MV-4-11 (cell line): ENCODE measurements at regions not wholly inside any gene's neighbourhood (a gene's known extent, or its start where the extent isn't known, plus 50 kb on each side); places are given as distances from the start of the nearest gene placed in this dataset.
"Not testable (repeated sequence)": the region's sequence is repeated elsewhere in the genome, so short reads cannot be mapped to it uniquely, and the experiment has no call there.

Experiments
- DNase-seq: peaks from one replicate; lab custom pipeline; 2025; lab: John Stamatoyannopoulos, UW

DNA sequence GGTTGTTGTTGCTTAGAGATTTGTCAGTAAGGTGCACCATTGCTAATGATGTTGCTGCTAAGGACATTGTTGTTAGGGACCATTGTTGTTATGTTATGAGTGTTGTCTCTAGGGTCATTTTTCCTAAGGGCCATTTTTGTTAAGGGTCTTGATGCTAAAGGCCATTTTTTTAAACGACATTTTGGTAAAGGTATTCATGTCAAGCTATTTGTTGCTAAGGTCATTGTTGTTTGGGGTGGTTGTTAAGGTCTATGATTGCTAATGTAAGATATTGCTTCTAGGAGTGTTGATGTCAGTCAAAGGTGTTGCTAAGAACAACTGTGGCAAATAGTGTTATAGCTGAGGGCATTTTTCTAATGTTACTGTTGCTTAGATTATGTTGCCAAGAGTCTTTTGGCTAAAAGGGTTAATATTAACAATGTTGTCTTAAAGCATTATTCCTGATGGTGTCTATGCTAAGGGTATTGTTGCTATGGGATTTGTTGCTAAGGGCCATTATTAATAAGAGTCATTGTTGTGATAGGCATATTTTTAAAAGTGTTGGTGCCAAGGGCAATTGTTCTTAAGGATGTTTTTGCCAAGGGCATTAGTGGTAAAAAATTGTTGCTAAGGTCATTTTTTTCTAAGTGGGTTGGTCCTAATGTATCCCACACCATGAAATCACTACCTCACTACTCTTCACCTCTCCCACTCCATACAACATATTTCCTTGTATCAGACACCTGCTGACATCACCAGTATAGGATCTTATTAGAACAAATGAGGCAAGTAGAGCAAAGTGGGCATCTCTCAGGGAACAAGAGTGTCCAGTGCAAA, 56.2 kb downstream of the SPATA31A6 start:
- DNase-seq = not testable (repeated sequence)

DNA sequence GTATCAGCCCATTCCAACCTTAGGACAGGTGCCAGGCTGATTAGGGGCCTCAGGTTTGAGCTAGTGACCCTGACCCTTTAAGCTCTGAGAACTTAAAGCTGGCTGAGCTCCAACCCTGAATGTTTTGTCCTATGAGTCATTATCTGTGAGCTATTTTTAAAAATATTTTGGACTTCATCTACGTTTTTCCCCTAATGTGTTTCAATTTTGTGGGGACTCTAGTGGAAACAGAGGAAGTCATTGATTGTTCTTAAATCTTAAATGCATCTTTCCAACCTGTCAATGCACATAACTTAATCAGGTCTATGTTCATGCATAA, 56.8 kb downstream of the SPATA31A6 start:
- not testable (repeated sequence) for DNase-seq

GRCh38 chr9:42243211-42243610, 59.8 kb downstream of the SPATA31A6 start:
- DNase-seq = not testable (repeated sequence)

- DNase-seq = not testable (repeated sequence)
These were observed 60.4 kb downstream of the SPATA31A6 start for GRCh38 chr9:42243822-42244221.

- not testable (repeated sequence) for DNase-seq
These were observed 85.3 kb downstream of the SPATA31A6 start for GRCh38 chr9:42268729-42269128.

- not testable (repeated sequence) for DNase-seq
These were observed 85.7 kb downstream of the SPATA31A6 start for GRCh38 chr9:42269171-42269570.

DNA sequence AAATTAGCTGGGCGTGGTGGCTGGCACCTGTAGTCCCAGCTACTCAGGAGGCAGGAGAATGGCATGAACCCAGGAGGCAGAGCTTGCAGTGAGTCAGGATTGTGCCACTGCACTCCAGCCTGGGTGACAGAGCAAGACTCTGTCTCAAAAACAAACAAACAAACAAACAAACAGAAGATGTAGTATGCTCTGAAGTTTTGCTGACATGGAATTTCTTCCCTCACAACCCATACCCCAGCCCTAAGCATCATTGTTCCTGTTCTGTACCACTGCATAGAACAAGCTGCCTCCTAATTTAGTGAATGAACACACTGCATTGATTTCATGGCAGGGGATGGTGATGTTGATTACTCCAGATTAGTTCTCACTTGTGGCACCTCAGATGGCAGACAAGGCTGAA, 89.7 kb downstream of the SPATA31A6 start:
- not testable (repeated sequence) for DNase-seq

GRCh38 chr9:42275141-42275540, 91.7 kb downstream of the SPATA31A6 start:
- DNase-seq = no peak

DNA sequence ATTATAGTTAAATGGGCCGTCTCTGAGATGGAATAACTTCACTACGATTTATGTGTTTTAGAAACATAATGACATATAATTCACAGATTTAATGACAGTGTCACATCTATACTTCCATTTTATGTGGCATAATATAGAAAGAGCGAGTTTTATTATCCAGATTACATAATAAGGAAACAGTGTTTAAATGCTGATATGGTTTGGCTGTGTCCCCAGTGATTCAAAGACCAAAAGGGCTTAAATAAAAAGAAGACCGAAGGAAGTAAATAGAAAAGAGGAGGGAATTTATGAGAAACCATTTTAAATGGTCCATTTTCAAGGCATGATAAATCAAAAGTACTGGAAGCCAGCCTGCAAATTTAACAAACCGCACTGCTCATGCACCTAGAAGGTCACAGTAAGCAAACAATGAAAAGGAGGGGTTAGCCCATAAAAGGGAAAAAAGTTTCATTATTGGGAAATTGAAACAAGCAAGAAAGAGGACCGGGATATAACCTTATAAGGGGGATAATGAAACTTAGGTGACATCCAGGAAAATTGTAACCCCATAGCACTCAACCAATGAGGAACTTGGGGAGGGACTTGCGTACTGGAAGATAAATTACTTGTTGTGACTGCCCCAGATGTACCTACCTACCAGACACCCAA, 99.2 kb downstream of the SPATA31A6 start:
- DNase-seq = not testable (repeated sequence)

- DNase-seq = not testable (repeated sequence)
These were observed 99.7 kb downstream of the SPATA31A6 start for GRCh38 chr9:42283179-42283543.

DNA sequence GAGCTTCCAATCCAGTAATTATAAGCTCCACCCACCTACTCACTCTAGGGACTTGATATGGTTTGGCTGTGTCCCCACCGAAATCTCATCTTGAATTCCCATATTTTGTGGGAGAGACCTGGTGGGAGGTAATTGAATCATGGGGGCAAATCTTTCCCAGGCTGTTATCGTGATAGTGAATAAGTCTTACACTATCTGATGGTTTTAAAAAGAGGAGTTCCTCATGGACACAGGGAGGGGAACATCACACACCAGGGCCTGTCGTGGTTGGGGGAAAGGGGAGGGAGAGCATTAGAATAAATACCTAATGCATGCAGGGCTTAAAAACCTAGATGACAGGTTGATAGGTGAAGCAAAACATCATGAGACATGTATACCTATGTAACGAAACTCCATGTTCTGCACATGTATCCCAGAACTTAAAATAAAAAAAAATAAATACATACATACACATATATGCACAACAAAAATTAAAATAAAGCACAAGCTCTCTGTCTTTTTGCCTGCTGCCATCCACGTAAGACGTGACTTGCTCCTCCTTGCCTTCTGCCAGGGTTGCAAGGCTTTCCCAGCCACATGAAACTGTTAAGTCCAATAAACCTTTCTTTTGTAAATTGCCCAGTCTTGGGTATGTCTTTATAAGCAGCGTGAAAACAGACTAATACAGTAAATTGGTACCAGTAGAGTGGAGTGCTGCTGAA, 102.8 kb downstream of the SPATA31A6 start:
- not testable (repeated sequence) for DNase-seq

GRCh38 chr9:42288002-42288864, 104.8 kb downstream of the SPATA31A6 start:
- DNase-seq = not testable (repeated sequence)

DNA sequence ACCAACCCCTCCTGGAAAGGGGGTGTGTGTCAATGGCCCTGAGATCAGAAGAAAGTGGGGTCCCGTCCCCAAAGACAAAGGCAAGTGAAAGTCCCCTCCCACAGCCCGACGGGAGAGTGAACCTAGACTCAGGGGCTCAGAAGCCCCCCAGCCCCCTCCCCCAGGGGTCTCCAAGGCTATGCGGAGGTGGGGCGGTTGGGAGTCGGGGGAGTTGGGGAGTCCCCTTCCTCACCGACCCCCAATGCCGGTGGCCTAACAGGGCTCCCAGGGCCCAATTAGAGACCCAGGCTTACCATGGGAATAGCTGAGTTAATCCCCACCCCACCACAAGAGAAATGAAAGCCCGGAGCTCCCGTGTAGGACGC, 105.4 kb downstream of the SPATA31A6 start:
- not testable (repeated sequence) for DNase-seq

- not testable (repeated sequence) for DNase-seq
These were observed 116.7 kb downstream of the SPATA31A6 start for GRCh38 chr9:42300124-42300523.

GRCh38 chr9:42306625-42307024, 123.2 kb downstream of the SPATA31A6 start:
- DNase-seq = not testable (repeated sequence)

GRCh38 chr9:42307449-42307848, 124.0 kb downstream of the SPATA31A6 start:
- DNase-seq = not testable (repeated sequence)

DNA sequence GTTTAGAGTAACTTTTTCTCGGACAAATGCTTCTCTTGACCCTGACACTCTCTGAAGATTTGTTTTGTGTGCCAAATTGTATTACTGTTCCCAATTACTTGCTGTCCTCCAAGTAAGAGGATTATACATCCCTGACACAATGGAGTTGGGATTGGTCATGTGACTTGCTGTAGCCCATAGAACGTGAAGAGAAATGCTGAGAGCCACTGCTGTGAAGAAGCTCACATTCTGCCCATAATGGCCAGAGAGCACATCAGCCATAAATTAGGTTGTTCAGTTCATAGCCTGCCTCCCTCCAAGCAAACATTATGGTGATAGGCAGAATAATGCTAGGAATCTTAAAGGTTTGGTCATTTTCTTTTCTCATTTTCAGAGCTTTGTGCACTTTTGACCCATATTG, 127.5 kb downstream of the SPATA31A6 start:
- DNase-seq = not testable (repeated sequence)

GRCh38 chr9:42316026-42316425, 132.6 kb downstream of the SPATA31A6 start:
- not testable (repeated sequence) for DNase-seq

DNA sequence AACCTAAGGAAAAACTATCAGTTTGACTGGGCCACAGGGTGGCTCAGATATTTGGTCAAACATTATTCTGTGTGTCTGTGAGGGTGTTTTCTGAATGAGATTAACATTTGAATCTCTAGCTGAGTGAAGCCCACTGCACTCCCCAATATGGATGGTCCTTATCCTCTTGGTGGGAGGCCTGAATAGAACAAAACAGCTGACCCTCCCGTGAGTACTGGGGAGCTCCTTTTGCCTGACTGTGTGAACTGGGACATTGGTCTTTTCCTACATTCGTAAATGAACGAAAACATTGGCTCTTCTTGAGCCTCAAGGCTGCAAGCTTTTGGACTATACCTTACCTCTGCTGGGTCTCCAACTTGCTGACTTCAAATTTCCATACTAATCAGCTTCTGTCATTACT, 134.2 kb downstream of the SPATA31A6 start:
- not testable (repeated sequence) for DNase-seq

GRCh38 chr9:42323084-42323809, 139.8 kb downstream of the SPATA31A6 start:
- DNase-seq = not testable (repeated sequence)

DNA sequence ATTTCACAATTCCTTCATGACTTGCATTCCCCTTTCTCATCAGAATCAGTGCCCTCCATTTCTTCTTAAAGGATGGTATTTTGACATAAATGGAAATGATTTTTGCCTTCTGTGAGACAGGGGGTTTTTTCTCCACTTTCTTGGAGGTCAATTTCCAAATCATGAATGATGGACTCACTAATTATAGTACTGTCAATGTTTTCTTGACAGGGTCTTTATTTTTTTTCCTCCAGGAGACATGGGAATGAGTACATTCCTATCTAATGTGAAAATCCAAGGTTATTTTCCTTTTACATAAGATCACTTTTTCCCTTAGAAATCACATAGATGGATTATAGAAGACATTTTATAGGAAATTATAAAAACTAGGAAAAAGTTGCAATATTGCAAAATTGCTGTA, 141.7 kb downstream of the SPATA31A6 start:
- DNase-seq = not testable (repeated sequence)
